CD8-positive, alpha-beta memory T cell (primary cell): ENCODE measurements at regions not wholly inside any gene's neighbourhood (a gene's known extent, or its start where the extent isn't known, plus 50 kb on each side); places are given as distances from the start of the nearest gene placed in this dataset.
"Not testable (repeated sequence)": the region's sequence is repeated elsewhere in the genome, so short reads cannot be mapped to it uniquely, and the experiment has no call there.

Source experiments
- CTCF ChIA-PET: fragments of 350-600 bp; sonication (Branson Sonifier 250); formaldehyde crosslinking; loops from one replicate; lab custom pipeline; 2021; ENCODE audit warnings: antibody characterized with exemption; lab: Charles Lee
- POLR2A ChIA-PET: fragments of 350-600 bp; sonication (Branson Sonifier 250); formaldehyde crosslinking; loops from one replicate; lab custom pipeline; 2021; ENCODE audit warnings: antibody characterized with exemption; lab: Charles Lee
- DNase-seq, 5 donors: peaks; one replicate each; pipeline versions ENCODE4 v3.0.0 to v3.0.0-alpha.2; 2020 to 2022; ENCODE audit warnings: mixed read lengths in 1 of 5
- H3K27ac ChIP-seq: one replicate; pipeline ENCODE4 v1.7.0; 2013; ENCODE audit warnings: low read depth, mild to moderate bottlenecking, low read length, moderate library complexity
- H3K27me3 ChIP-seq: 2 replicates; pipeline ENCODE4 v1.7.0; 2013; ENCODE audit warnings: low read length, mild to moderate bottlenecking; ENCODE audit not compliant: insufficient read depth, poor library complexity, severe bottlenecking
- H3K36me3 ChIP-seq: 2 replicates; pipeline ENCODE4 v1.7.0; 2013; ENCODE audit warnings: mild to moderate bottlenecking, low read length, moderate library complexity; ENCODE audit not compliant: insufficient read depth
- H3K4me1 ChIP-seq: 2 replicates; pipeline ENCODE4 v1.7.0; 2013; ENCODE audit warnings: mild to moderate bottlenecking, low read length, moderate library complexity; ENCODE audit not compliant: insufficient read depth
- H3K4me3 ChIP-seq: 2 replicates; pipeline ENCODE4 v1.7.0; 2013; ENCODE audit warnings: mild to moderate bottlenecking, low read length
- H3K9me3 ChIP-seq: 2 replicates; pipeline ENCODE4 v1.7.0; 2013; ENCODE audit warnings: mild to moderate bottlenecking, low read length
- H3K27ac Mint-ChIP-seq, 8 donors: one replicate each; pipeline ENCODE4 v1.8.0; 2020 to 2021; ENCODE audit warnings: mixed read lengths in 8 of 8, mild to moderate bottlenecking in 6 of 8, inconsistent platforms in 3 of 8, moderate library complexity in 3 of 8
- H3K27me3 Mint-ChIP-seq, 2 donors: one replicate each; pipeline ENCODE4 v1.8.0; 2020 to 2021; ENCODE audit warnings: mixed read lengths in 2 of 2, mild to moderate bottlenecking in 1 of 2, moderate library complexity in 1 of 2
- H3K36me3 Mint-ChIP-seq, 3 donors: one replicate each; pipeline ENCODE4 v1.8.0; 2020 to 2021; ENCODE audit warnings: mixed read lengths in 3 of 3, inconsistent platforms in 1 of 3, mild to moderate bottlenecking in 1 of 3
- H3K4me1 Mint-ChIP-seq, 3 donors: one replicate each; pipeline ENCODE4 v1.8.0; 2020 to 2021; ENCODE audit warnings: mixed read lengths in 3 of 3, inconsistent platforms in 1 of 3, mild to moderate bottlenecking in 1 of 3
- H3K4me3 Mint-ChIP-seq, 7 donors: one replicate each; pipeline ENCODE4 v1.8.0; 2020 to 2021; ENCODE audit warnings: mixed read lengths in 7 of 7, mild to moderate bottlenecking in 6 of 7, moderate library complexity in 4 of 7, inconsistent platforms in 2 of 7
- H3K9me3 Mint-ChIP-seq, 5 donors: one replicate each; pipeline ENCODE4 v1.8.0; 2020 to 2022; ENCODE audit warnings: mixed read lengths in 5 of 5, mild to moderate bottlenecking in 3 of 5, moderate library complexity in 2 of 5, inconsistent platforms in 1 of 5

DNA sequence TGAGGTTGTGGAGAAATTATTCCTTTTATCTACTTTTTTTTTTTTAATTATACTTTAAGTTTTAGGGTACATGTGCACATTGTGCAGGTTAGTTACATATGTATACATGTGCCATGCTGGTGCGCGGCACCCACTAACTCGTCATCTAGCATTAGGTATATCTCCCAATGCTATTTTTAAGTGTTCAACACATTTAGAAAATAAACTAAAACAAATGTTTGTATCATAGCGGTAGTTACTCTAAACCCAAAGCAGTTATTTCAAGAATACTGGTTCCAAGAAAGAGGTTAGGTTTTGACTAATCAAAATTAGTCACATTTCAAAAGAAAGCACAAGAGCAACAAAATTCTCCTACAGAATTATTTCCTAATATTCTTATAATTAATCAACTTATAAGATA, 119.5 kb upstream of the SEM1 start:
- H3K27ac ChIP-seq, POLR2A ChIA-PET, H3K27ac Mint-ChIP-seq, H3K4me1 Mint-ChIP-seq, H3K4me3 Mint-ChIP-seq, H3K4me1 ChIP-seq, H3K36me3 ChIP-seq, H3K9me3 ChIP-seq, H3K27me3 ChIP-seq, CTCF ChIA-PET, H3K36me3 Mint-ChIP-seq, DNase-seq, H3K9me3 Mint-ChIP-seq, H3K4me3 ChIP-seq: not testable (repeated sequence)
- peaks cover 8 to 25% of the 10 kb centered on the region in 2 donors for H3K27me3 Mint-ChIP-seq

GRCh38 chr7:96831446-96831845, 121.8 kb upstream of the SEM1 start:
- DNase-seq: no peak
- no peak overlapping the region for H3K27ac ChIP-seq
- no peak overlapping the region for H3K4me3 Mint-ChIP-seq
- H3K27ac Mint-ChIP-seq: no peak overlapping the region
- no peaks in the 10 kb centered on the region for H3K36me3 Mint-ChIP-seq
- peaks cover 8 to 25% of the 10 kb centered on the region in 2 donors for H3K27me3 Mint-ChIP-seq
- ChIA-PET CTCF (no interaction called here), POLR2A (no interaction called here)
- H3K9me3 ChIP-seq: no peaks in the 10 kb centered on the region
- H3K9me3 Mint-ChIP-seq: no peaks in the 10 kb centered on the region
- peaks cover 4 to 12% (median 11%) of the 10 kb centered on the region in 3 donors for H3K4me1 Mint-ChIP-seq
- H3K4me1 ChIP-seq: peaks cover 7% of the 10 kb centered on the region
- H3K4me3 ChIP-seq: no peak overlapping the region
- no peaks in the 10 kb centered on the region for H3K27me3 ChIP-seq
- H3K36me3 ChIP-seq: no peaks in the 10 kb centered on the region

GRCh38 chr7:96832092-96832662, 122.5 kb upstream of the SEM1 start:
- Mint-ChIP-seq H3K27me3 (peaks cover 8 to 23% of the 10 kb centered on the region in 2 donors), H3K36me3 (no peaks in the 10 kb centered on the region), H3K9me3 (no peaks in the 10 kb centered on the region), H3K4me3 (no peak overlapping the region), H3K27ac (no peak overlapping the region), H3K4me1 (peaks cover 10 to 19% (median 18%) of the 10 kb centered on the region in 3 donors)
- CTCF ChIA-PET: no interaction called here
- Histone ChIP-seq H3K27me3 (no peaks in the 10 kb centered on the region), H3K36me3 (no peaks in the 10 kb centered on the region), H3K9me3 (no peaks in the 10 kb centered on the region), H3K27ac (no peak overlapping the region), H3K4me1 (peaks cover 14% of the 10 kb centered on the region), H3K4me3 (no peak overlapping the region)
- DNase-seq: no peak
- POLR2A ChIA-PET: no interaction called here

- H3K4me1 Mint-ChIP-seq: peaks cover 27 to 36% (median 35%) of the 10 kb centered on the region in 3 donors
- ChIA-PET CTCF (no interaction called here), POLR2A (no interaction called here)
- Histone ChIP-seq H3K36me3 (no peaks in the 10 kb centered on the region), H3K27me3 (no peaks in the 10 kb centered on the region), H3K4me3 (no peak overlapping the region), H3K9me3 (no peaks in the 10 kb centered on the region), H3K27ac (no peak overlapping the region), H3K4me1 (peaks cover 31% of the 10 kb centered on the region)
- peaks cover 8 to 14% of the 10 kb centered on the region in 2 donors for H3K27me3 Mint-ChIP-seq
- H3K4me3 Mint-ChIP-seq: no peak overlapping the region
- no peak overlapping the region for H3K27ac Mint-ChIP-seq
- no peaks in the 10 kb centered on the region for H3K36me3 Mint-ChIP-seq
- H3K9me3 Mint-ChIP-seq: no peaks in the 10 kb centered on the region
- no peak for DNase-seq
Measured at GRCh38 chr7:96833676-96834453, 124.2 kb upstream of the SEM1 start.

GRCh38 chr7:96836456-96836855, 126.8 kb upstream of the SEM1 start:
- Histone ChIP-seq H3K4me1 (peaks cover 38% of the 10 kb centered on the region), H3K36me3 (no peaks in the 10 kb centered on the region), H3K9me3 (no peaks in the 10 kb centered on the region), H3K27me3 (no peaks in the 10 kb centered on the region), H3K4me3 (no peak overlapping the region), H3K27ac (no peak overlapping the region)
- H3K4me1 Mint-ChIP-seq: peaks cover 30 to 44% (median 42%) of the 10 kb centered on the region in 3 donors
- POLR2A ChIA-PET: no interaction called here
- DNase-seq: no peak
- H3K36me3 Mint-ChIP-seq: no peaks in the 10 kb centered on the region
- CTCF ChIA-PET: no interaction called here
- no peak overlapping the region for H3K27ac Mint-ChIP-seq
- no peaks in the 10 kb centered on the region for H3K9me3 Mint-ChIP-seq
- H3K27me3 Mint-ChIP-seq: peaks cover 5 to 11% of the 10 kb centered on the region in 2 donors
- peak overlapping the region; percentile 16 to 79 (median 67) for H3K4me3 Mint-ChIP-seq

GRCh38 chr7:96837593-96837992, 127.9 kb upstream of the SEM1 start:
- Histone ChIP-seq H3K27me3 (no peaks in the 10 kb centered on the region), H3K36me3 (no peaks in the 10 kb centered on the region), H3K27ac (no peak overlapping the region), H3K9me3 (no peaks in the 10 kb centered on the region), H3K4me3 (peak overlapping the region; percentile 33), H3K4me1 (peaks cover 38% of the 10 kb centered on the region)
- peak in 3 of 5 donors; percentile 46 to 73 (median 62) for DNase-seq
- POLR2A ChIA-PET: interaction anchor here (0.5 kb wide), 1 partner anchor 1141 kb away, joined by 5 read pairs; no protein-coding TSS in a partner anchor
- Mint-ChIP-seq H3K27ac (peak overlapping the region in 5 of 8 donors; percentile 1 to 86 (median 58)), H3K4me3 (peak overlapping the region; percentile 29 to 79 (median 67)), H3K36me3 (no peaks in the 10 kb centered on the region), H3K4me1 (peaks cover 30 to 44% (median 42%) of the 10 kb centered on the region in 3 donors), H3K27me3 (peaks cover 5 to 19% of the 10 kb centered on the region in 2 donors), H3K9me3 (no peaks in the 10 kb centered on the region)
- CTCF ChIA-PET: no interaction called here

DNA sequence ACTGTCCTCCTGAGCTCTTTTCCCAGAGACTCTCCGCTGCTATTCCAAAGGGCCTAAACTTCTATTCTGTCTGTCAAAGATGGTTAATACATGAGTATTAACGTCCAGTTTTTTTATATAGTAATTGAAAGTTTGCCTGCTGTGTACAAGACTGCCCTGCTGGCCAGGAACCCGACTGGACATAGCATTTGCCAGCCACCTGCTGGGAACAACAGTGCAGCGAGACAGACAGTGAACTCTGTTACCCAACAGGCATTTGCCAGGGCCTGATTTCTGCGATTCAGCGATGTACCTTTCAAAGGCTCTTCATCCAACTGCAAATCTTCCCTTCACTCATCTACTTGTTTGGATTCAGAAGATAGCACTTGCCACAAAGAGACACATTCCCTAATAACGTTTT, 128.8 kb upstream of the SEM1 start:
- no peak overlapping the region for H3K4me3 Mint-ChIP-seq
- ChIA-PET CTCF (no interaction called here), POLR2A (no interaction called here)

DNA sequence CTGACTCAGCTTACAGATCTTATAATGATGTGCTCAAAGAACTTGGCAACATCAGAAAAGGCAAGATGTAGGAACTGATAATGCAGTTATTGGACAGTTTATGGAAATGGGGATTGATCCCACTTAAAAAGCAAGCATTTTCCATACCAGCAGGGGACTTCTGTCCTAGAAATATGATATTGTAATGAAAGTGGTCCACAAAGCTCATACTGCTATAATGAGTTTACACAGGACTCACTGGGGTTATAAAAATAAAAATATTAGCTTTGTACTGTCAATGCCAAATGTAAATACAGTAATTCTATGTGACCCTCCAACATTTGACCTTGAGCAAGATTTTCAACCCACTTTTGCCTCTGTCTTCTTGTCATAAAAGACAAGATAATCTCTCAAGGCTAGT, 145.5 kb upstream of the SEM1 start:
- peaks cover 1 to 12% of the 10 kb centered on the region in 2 donors for H3K27me3 Mint-ChIP-seq
- Histone ChIP-seq H3K27me3 (no peaks in the 10 kb centered on the region), H3K36me3 (no peaks in the 10 kb centered on the region), H3K27ac (no peak overlapping the region), H3K4me3 (no peak overlapping the region), H3K4me1 (no peaks in the 10 kb centered on the region), H3K9me3 (no peaks in the 10 kb centered on the region)
- no peaks in the 10 kb centered on the region for H3K4me1 Mint-ChIP-seq
- DNase-seq: no peak
- no peak overlapping the region for H3K4me3 Mint-ChIP-seq
- CTCF ChIA-PET: no interaction called here
- peaks cover 0 to 5% (median 0%) of the 10 kb centered on the region in 5 donors for H3K9me3 Mint-ChIP-seq
- POLR2A ChIA-PET: no interaction called here
- H3K27ac Mint-ChIP-seq: no peak overlapping the region
- H3K36me3 Mint-ChIP-seq: peaks cover 0 to 2% (median 0%) of the 10 kb centered on the region in 3 donors

More for the DNA sequence above, 128.8 kb upstream of the SEM1 start:
- no peak overlapping the region for H3K4me3 ChIP-seq
- H3K4me1 ChIP-seq: peaks cover 38% of the 10 kb centered on the region
- no peaks in the 10 kb centered on the region for H3K36me3 ChIP-seq
- H3K27ac Mint-ChIP-seq: peak overlapping the region in 1 of 8 donors; percentile 59
- no peaks in the 10 kb centered on the region for H3K9me3 ChIP-seq
- H3K9me3 Mint-ChIP-seq: no peaks in the 10 kb centered on the region
- no peaks in the 10 kb centered on the region for H3K36me3 Mint-ChIP-seq
- no peak for DNase-seq
- H3K27me3 ChIP-seq: no peaks in the 10 kb centered on the region
- peaks cover 30 to 44% (median 42%) of the 10 kb centered on the region in 3 donors for H3K4me1 Mint-ChIP-seq
- H3K27me3 Mint-ChIP-seq: peaks cover 9 to 28% of the 10 kb centered on the region in 2 donors
- no peak overlapping the region for H3K27ac ChIP-seq
